Immature natural killer cell (primary cell): ENCODE measurements at regions not wholly inside any gene's neighbourhood (a gene's known extent, or its start where the extent isn't known, plus 50 kb on each side); places are given as distances from the start of the nearest gene placed in this dataset.

Experiments
- DNase-seq, 3 donors: peaks; one replicate each; pipeline ENCODE4 v3.0.0; 2022; ENCODE audit warnings: mixed read lengths in 1 of 3
- H3K27ac Mint-ChIP-seq, 6 donors: one replicate each; pipeline ENCODE4 v1.8.0; 2020; ENCODE audit warnings: mixed read lengths in 6 of 6, mild to moderate bottlenecking in 5 of 6, inconsistent platforms in 4 of 6, moderate library complexity in 3 of 6
- H3K27me3 Mint-ChIP-seq, 3 donors: one replicate each; pipeline ENCODE4 v1.8.0; 2020 to 2021; ENCODE audit warnings: low read depth in 3 of 3, mild to moderate bottlenecking in 3 of 3, mixed read lengths in 3 of 3, moderate library complexity in 3 of 3, inconsistent platforms in 1 of 3
- H3K36me3 Mint-ChIP-seq, 3 donors: one replicate each; pipeline ENCODE4 v1.8.0; 2020; ENCODE audit warnings: mixed read lengths in 3 of 3, inconsistent platforms in 2 of 3, mild to moderate bottlenecking in 2 of 3
- H3K4me1 Mint-ChIP-seq, 2 donors: one replicate each; pipeline ENCODE4 v1.8.0; 2020; ENCODE audit warnings: inconsistent platforms in 2 of 2, mild to moderate bottlenecking in 2 of 2, mixed read lengths in 2 of 2, moderate library complexity in 1 of 2
- H3K4me3 Mint-ChIP-seq, 5 donors: one replicate each; pipeline ENCODE4 v1.8.0; 2020; ENCODE audit warnings: mild to moderate bottlenecking in 5 of 5, mixed read lengths in 5 of 5, inconsistent platforms in 3 of 5, moderate library complexity in 3 of 5
- H3K9me3 Mint-ChIP-seq, 6 donors: one replicate each; pipeline ENCODE4 v1.8.0; 2020; ENCODE audit warnings: mild to moderate bottlenecking in 6 of 6, mixed read lengths in 6 of 6, inconsistent platforms in 4 of 6, moderate library complexity in 3 of 6

GRCh38 chr2:236510034-236510433, 59.6 kb upstream of the ACKR3 start:
- H3K36me3 Mint-ChIP-seq = no peaks in the 10 kb centered on the region
- H3K27ac Mint-ChIP-seq = no peak overlapping the region
- peaks cover 3 to 7% (median 5%) of the 10 kb centered on the region in 3 donors for H3K27me3 Mint-ChIP-seq
- H3K4me1 Mint-ChIP-seq = peaks cover 11 to 17% of the 10 kb centered on the region in 2 donors
- H3K4me3 Mint-ChIP-seq = no peak overlapping the region
- no peak for DNase-seq
- H3K9me3 Mint-ChIP-seq = no peaks in the 10 kb centered on the region

GRCh38 chr2:236511266-236511665, 58.4 kb upstream of the ACKR3 start:
- no peak overlapping the region for H3K4me3 Mint-ChIP-seq
- no peak for DNase-seq
- no peak overlapping the region for H3K27ac Mint-ChIP-seq
- H3K9me3 Mint-ChIP-seq = no peaks in the 10 kb centered on the region
- H3K4me1 Mint-ChIP-seq = peaks cover 11 to 17% of the 10 kb centered on the region in 2 donors
- no peaks in the 10 kb centered on the region for H3K36me3 Mint-ChIP-seq
- peaks cover 3 to 4% (median 3%) of the 10 kb centered on the region in 3 donors for H3K27me3 Mint-ChIP-seq

- Mint-ChIP-seq H3K27ac (peak overlapping the region in 1 of 6 donors; percentile 12), H3K27me3 (peaks cover 0 to 4% (median 3%) of the 10 kb centered on the region in 3 donors), H3K4me3 (no peak overlapping the region), H3K36me3 (no peaks in the 10 kb centered on the region), H3K9me3 (no peaks in the 10 kb centered on the region), H3K4me1 (peaks cover 5 to 9% of the 10 kb centered on the region in 2 donors)
- no peak for DNase-seq
Observed at GRCh38 chr2:236512267-236512666, 57.4 kb upstream of the ACKR3 start.

DNA sequence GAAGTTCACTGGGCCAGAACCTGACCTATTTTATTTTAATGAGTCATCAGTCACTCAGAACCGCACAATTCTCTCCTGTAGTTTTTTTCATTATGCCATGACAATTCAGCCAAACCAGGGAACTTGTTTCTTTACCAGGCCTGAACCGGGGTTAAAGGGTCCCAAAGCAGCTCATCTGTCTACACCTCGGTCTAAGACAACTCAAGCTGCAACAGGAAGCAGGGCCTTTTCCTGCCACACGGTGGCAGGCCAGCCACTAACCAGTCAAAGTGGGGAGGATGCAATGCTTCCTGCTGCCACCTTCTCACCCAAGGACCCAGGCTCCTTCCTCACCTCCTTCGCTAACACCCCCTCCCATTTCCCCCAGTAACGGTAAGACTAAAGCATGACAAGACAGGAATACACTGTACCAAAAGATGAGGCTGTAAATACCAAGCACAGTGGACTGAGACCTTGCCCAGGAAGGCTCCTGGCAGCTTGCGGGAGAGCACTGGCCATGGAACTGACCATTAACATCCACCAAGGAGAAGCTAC, 56.7 kb upstream of the ACKR3 start:
- H3K4me1 Mint-ChIP-seq = peaks cover under 1 to 2% of the 10 kb centered on the region in 2 donors
- H3K9me3 Mint-ChIP-seq = no peaks in the 10 kb centered on the region
- H3K27me3 Mint-ChIP-seq = peaks cover 0 to 4% (median 2%) of the 10 kb centered on the region in 3 donors
- DNase-seq = peak; percentile 71 to 73 (median 73)
- H3K27ac Mint-ChIP-seq = no peak overlapping the region
- H3K4me3 Mint-ChIP-seq = no peak overlapping the region
- H3K36me3 Mint-ChIP-seq = no peaks in the 10 kb centered on the region

- Mint-ChIP-seq H3K27me3 (peaks cover 0 to 4% (median 2%) of the 10 kb centered on the region in 3 donors), H3K36me3 (no peaks in the 10 kb centered on the region), H3K4me1 (no peaks in the 10 kb centered on the region), H3K27ac (no peak overlapping the region), H3K9me3 (no peaks in the 10 kb centered on the region), H3K4me3 (no peak overlapping the region)
- no peak for DNase-seq
Observed at GRCh38 chr2:236513956-236514355, 55.7 kb upstream of the ACKR3 start.

DNA sequence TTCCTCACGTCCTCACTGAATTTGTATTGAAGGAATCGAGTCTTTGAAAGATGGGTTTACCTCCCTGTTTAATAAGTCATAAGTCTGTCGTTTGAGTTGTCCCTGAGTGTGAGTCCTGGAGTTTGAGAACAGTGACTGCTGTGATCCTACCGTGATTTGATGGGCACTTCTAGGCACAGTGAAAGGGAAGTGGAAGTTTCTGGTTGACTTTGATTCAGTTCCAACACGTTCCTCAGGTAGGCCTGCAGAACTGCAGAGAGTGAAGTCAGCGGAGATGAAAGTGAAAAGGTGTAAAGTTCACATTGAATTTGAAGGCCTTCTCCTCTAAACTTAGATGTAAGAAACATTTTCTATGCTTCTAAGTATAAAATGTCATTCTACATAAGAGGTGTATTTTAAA, 52.9 kb upstream of the ACKR3 start:
- peaks cover 0 to 1% of the 10 kb centered on the region in 2 donors for H3K4me1 Mint-ChIP-seq
- no peak overlapping the region for H3K27ac Mint-ChIP-seq
- H3K4me3 Mint-ChIP-seq = no peak overlapping the region
- no peaks in the 10 kb centered on the region for H3K36me3 Mint-ChIP-seq
- peaks cover 0 to 8% (median 6%) of the 10 kb centered on the region in 3 donors for H3K27me3 Mint-ChIP-seq
- DNase-seq = no peak
- no peaks in the 10 kb centered on the region for H3K9me3 Mint-ChIP-seq

DNA sequence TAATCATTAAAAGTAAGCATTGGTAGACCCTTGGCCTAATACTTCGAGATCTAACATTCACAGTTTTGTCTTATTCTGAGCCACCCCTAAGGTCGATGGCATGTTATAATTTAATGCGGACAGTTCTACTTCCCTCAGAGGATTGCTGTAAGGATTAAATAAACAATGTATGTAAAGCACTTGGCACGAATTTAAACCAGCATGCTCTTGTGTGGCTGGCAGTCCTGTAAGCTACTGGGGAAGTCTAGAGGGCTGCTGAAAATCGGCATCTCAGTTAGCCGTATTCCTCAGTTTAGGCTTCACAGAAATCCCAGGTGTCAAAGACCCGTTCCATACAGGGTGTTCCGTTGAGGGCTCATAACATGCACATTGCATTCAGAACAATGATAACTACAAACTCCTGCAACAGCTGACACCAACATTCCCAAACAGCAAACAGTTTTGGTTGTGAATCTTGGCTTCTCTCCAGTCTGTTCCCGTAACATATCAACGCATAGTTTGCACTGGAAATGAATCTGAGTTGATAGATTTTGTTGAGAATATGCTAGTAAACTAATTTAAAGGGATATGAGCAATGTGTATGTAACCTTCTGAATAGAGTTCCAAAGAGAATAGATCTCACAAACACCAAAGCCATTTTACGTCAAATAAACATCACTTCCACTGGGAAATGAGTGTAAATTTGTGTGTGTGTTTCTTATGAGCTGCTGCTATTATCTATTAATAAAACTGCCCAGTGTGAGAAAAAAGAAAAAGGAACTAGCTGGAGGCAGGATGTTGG, 52.2 kb upstream of the ACKR3 start:
- no peak overlapping the region for H3K4me3 Mint-ChIP-seq
- no peak for DNase-seq
- peaks cover 0 to 6% (median 4%) of the 10 kb centered on the region in 3 donors for H3K27me3 Mint-ChIP-seq
- no peaks in the 10 kb centered on the region for H3K9me3 Mint-ChIP-seq
- H3K27ac Mint-ChIP-seq = no peak overlapping the region
- H3K36me3 Mint-ChIP-seq = no peaks in the 10 kb centered on the region
- H3K4me1 Mint-ChIP-seq = peaks cover 0 to 1% of the 10 kb centered on the region in 2 donors
